Adipocyte (in vitro differentiated cells): ENCODE measurements at regions not wholly inside any gene's neighbourhood (a gene's known extent, or its start where the extent isn't known, plus 50 kb on each side); places are given as distances from the start of the nearest gene placed in this dataset.

Experiments used
- DNase-seq: peaks from one replicate; pipeline ENCODE4 v3.0.0-alpha.2; 2015; ENCODE audit warnings: low read depth
- H3K27me3 ChIP-seq: replicated peaks from 2 replicates; pipeline ENCODE4 v1.7.0; 2013; ENCODE audit warnings: mild to moderate bottlenecking, low read length, moderate library complexity; ENCODE audit not compliant: control insufficient read depth, insufficient read depth
- H3K36me3 ChIP-seq: 2 replicates; pipeline ENCODE4 v1.7.0; 2013; ENCODE audit warnings: low read length, mild to moderate bottlenecking, moderate library complexity; ENCODE audit not compliant: control insufficient read depth, insufficient read depth, severe bottlenecking
- H3K4me1 ChIP-seq: 2 replicates; pipeline ENCODE4 v1.7.0; 2013; ENCODE audit warnings: mild to moderate bottlenecking, low read length, moderate library complexity; ENCODE audit not compliant: control insufficient read depth, insufficient read depth
- H3K4me3 ChIP-seq: 2 replicates; pipeline ENCODE4 v1.7.0; 2013; ENCODE audit warnings: mild to moderate bottlenecking, low read length, moderate library complexity
- H3K9ac ChIP-seq: 2 replicates; pipeline ENCODE4 v1.7.0; 2013; ENCODE audit warnings: mild to moderate bottlenecking, low read length, moderate library complexity
- H3K9me3 ChIP-seq: 2 replicates; pipeline ENCODE4 v1.7.0; 2013; ENCODE audit warnings: mild to moderate bottlenecking, low read length, moderate library complexity; ENCODE audit not compliant: control insufficient read depth

- Histone ChIP-seq H3K4me3 (no peak overlapping the region), H3K27me3 (no peaks in the 10 kb centered on the region), H3K4me1 (peaks cover 12% of the 10 kb centered on the region), H3K9ac (no peak overlapping the region), H3K9me3 (no peaks in the 10 kb centered on the region), H3K36me3 (no peaks in the 10 kb centered on the region)
- no peak for DNase-seq
These were observed 376.4 kb upstream of the NFE2L3 start for GRCh38 chr7:25775570-25775969.

GRCh38 chr7:25775999-25776743 is 375.8 kb upstream of the NFE2L3 start:
- Histone ChIP-seq H3K27me3 (no peaks in the 10 kb centered on the region), H3K9ac (no peak overlapping the region), H3K4me3 (no peak overlapping the region), H3K36me3 (no peaks in the 10 kb centered on the region), H3K4me1 (peaks cover 10% of the 10 kb centered on the region), H3K9me3 (no peaks in the 10 kb centered on the region)
- no peak for DNase-seq

GRCh38 chr7:25776744-25777123 is 375.3 kb upstream of the NFE2L3 start:
- Histone ChIP-seq H3K4me3 (no peak overlapping the region), H3K9ac (no peak overlapping the region), H3K27me3 (no peaks in the 10 kb centered on the region), H3K9me3 (no peaks in the 10 kb centered on the region), H3K36me3 (no peaks in the 10 kb centered on the region), H3K4me1 (peaks cover 10% of the 10 kb centered on the region)
- no peak for DNase-seq

- no peak for DNase-seq
- Histone ChIP-seq H3K36me3 (no peaks in the 10 kb centered on the region), H3K27me3 (no peaks in the 10 kb centered on the region), H3K4me3 (no peak overlapping the region), H3K9ac (no peak overlapping the region), H3K4me1 (peaks cover 10% of the 10 kb centered on the region), H3K9me3 (no peaks in the 10 kb centered on the region)
These were observed 373.9 kb upstream of the NFE2L3 start for GRCh38 chr7:25777969-25778708.

- no peaks in the 10 kb centered on the region for H3K36me3 ChIP-seq
- H3K27me3 ChIP-seq, result no peaks in the 10 kb centered on the region
- no peaks in the 10 kb centered on the region for H3K9me3 ChIP-seq
- no peak overlapping the region for H3K9ac ChIP-seq
- peaks cover 10% of the 10 kb centered on the region for H3K4me1 ChIP-seq
- no peak for DNase-seq
- H3K4me3 ChIP-seq, result no peak overlapping the region
These were observed 372.9 kb upstream of the NFE2L3 start for GRCh38 chr7:25779002-25779546.

GRCh38 chr7:25780904-25781303 is 371.1 kb upstream of the NFE2L3 start:
- Histone ChIP-seq H3K36me3 (no peaks in the 10 kb centered on the region), H3K9me3 (no peaks in the 10 kb centered on the region), H3K4me3 (no peak overlapping the region), H3K27me3 (no peaks in the 10 kb centered on the region), H3K4me1 (peaks cover 8% of the 10 kb centered on the region), H3K9ac (no peak overlapping the region)
- DNase-seq, result no peak

- DNase-seq, result no peak
- no peaks in the 10 kb centered on the region for H3K27me3 ChIP-seq
- no peak overlapping the region for H3K4me3 ChIP-seq
- H3K9ac ChIP-seq, result no peak overlapping the region
- H3K9me3 ChIP-seq, result no peaks in the 10 kb centered on the region
- peaks cover 5% of the 10 kb centered on the region for H3K4me1 ChIP-seq
- no peaks in the 10 kb centered on the region for H3K36me3 ChIP-seq
These were observed 370.3 kb upstream of the NFE2L3 start for GRCh38 chr7:25781704-25782103.

GRCh38 chr7:25786936-25787335 is 365.1 kb upstream of the NFE2L3 start:
- Histone ChIP-seq H3K4me3 (no peak overlapping the region), H3K9me3 (no peaks in the 10 kb centered on the region), H3K36me3 (no peaks in the 10 kb centered on the region), H3K9ac (no peak overlapping the region), H3K27me3 (no peaks in the 10 kb centered on the region), H3K4me1 (peaks cover 25% of the 10 kb centered on the region)
- DNase-seq, result peak; percentile 21

GRCh38 chr7:25787336-25787735 is 364.7 kb upstream of the NFE2L3 start:
- peak; percentile 9 for DNase-seq
- Histone ChIP-seq H3K9me3 (no peaks in the 10 kb centered on the region), H3K36me3 (no peaks in the 10 kb centered on the region), H3K9ac (no peak overlapping the region), H3K4me1 (peaks cover 25% of the 10 kb centered on the region), H3K27me3 (no peaks in the 10 kb centered on the region), H3K4me3 (no peak overlapping the region)

- Histone ChIP-seq H3K9ac (no peak overlapping the region), H3K4me1 (peaks cover 25% of the 10 kb centered on the region), H3K9me3 (no peaks in the 10 kb centered on the region), H3K27me3 (no peaks in the 10 kb centered on the region), H3K4me3 (no peak overlapping the region), H3K36me3 (no peaks in the 10 kb centered on the region)
- DNase-seq, result no peak
These were observed 363.6 kb upstream of the NFE2L3 start for GRCh38 chr7:25788371-25788770.

- no peak overlapping the region for H3K4me3 ChIP-seq
- no peak for DNase-seq
- no peaks in the 10 kb centered on the region for H3K9me3 ChIP-seq
- peaks cover 25% of the 10 kb centered on the region for H3K4me1 ChIP-seq
- no peak overlapping the region for H3K9ac ChIP-seq
- H3K27me3 ChIP-seq, result no peaks in the 10 kb centered on the region
- no peaks in the 10 kb centered on the region for H3K36me3 ChIP-seq
These were observed 362.9 kb upstream of the NFE2L3 start for GRCh38 chr7:25788961-25789620.
